ENCODE measurements at regions not wholly inside any gene's neighbourhood (a gene's known extent, or its start where the extent isn't known, plus 50 kb on each side); places are given as distances from the start of the nearest gene placed in this dataset.

GRCh38 chr19:33950091-33950750, 153.6 kb downstream of the KCTD15 start:
- DNase-seq, result no peak

GRCh38 chr19:33953023-33953422, 156.4 kb downstream of the KCTD15 start:
- DNase-seq, result no peak

- no peak for DNase-seq
Measured at GRCh38 chr19:33953592-33953991, 156.9 kb downstream of the KCTD15 start.

- no peak for DNase-seq
Measured at GRCh38 chr19:33954686-33955085, 158.0 kb downstream of the KCTD15 start.

- no peak for DNase-seq
Measured at GRCh38 chr19:33956941-33957340, 160.3 kb downstream of the KCTD15 start.

GRCh38 chr19:33957804-33958203, 161.1 kb downstream of the KCTD15 start:
- DNase-seq, result no peak

- DNase-seq, result no peak
Measured at GRCh38 chr19:33960566-33960965, 163.9 kb downstream of the KCTD15 start.

GRCh38 chr19:33962161-33962560, 165.5 kb downstream of the KCTD15 start:
- DNase-seq, result no peak

- DNase-seq, result no peak
Measured at GRCh38 chr19:33963514-33963913, 166.8 kb downstream of the KCTD15 start.

GRCh38 chr19:33971073-33971472, 174.4 kb downstream of the KCTD15 start:
- DNase-seq, result no peak

GRCh38 chr19:33977756-33978685, 181.4 kb downstream of the KCTD15 start:
- no peak for DNase-seq

- no peak for DNase-seq
Measured at GRCh38 chr19:33982706-33983105, 186.0 kb downstream of the KCTD15 start.

GRCh38 chr19:33988601-33989000, 183.7 kb upstream of the LSM14A start:
- DNase-seq, result no peak

GRCh38 chr19:33997690-33998089, 174.6 kb upstream of the LSM14A start:
- no peak for DNase-seq

GRCh38 chr19:33998302-33998701, 174.0 kb upstream of the LSM14A start:
- DNase-seq, result no peak

- no peak for DNase-seq
Measured at GRCh38 chr19:33998739-33999345, 173.5 kb upstream of the LSM14A start.

- no peak for DNase-seq
Measured at GRCh38 chr19:34017024-34017423, 155.3 kb upstream of the LSM14A start.

- no peak for DNase-seq
Measured at GRCh38 chr19:34017601-34018000, 154.7 kb upstream of the LSM14A start.

GRCh38 chr19:34018546-34018945, 153.8 kb upstream of the LSM14A start:
- no peak for DNase-seq

GRCh38 chr19:34023381-34023780, 148.9 kb upstream of the LSM14A start:
- no peak for DNase-seq

- no peak for DNase-seq
Measured at GRCh38 chr19:34033880-34034279, 138.4 kb upstream of the LSM14A start.

- DNase-seq, result no peak
Measured at GRCh38 chr19:34034318-34034846, 137.9 kb upstream of the LSM14A start.

- peak; percentile 56 for DNase-seq
Measured at GRCh38 chr19:34041925-34042521, 130.3 kb upstream of the LSM14A start.

All from stimulated activated naive CD4-positive, alpha-beta T cell treated with Interleukin-2 at 50 U/mL for 16 hours (primary cell).